HL-60 (cell line): ENCODE measurements at regions not wholly inside any gene's neighbourhood (a gene's known extent, or its start where the extent isn't known, plus 50 kb on each side); places are given as distances from the start of the nearest gene placed in this dataset.

Source experiments
- DNase-seq, 2 experiments: peaks; one replicate each; pipeline ENCODE4 v3.0.0-alpha.2; 2010 to 2020; ENCODE audit warnings: low read depth in 1 of 2, low spot score in 1 of 2
- H3K27ac ChIP-seq: fragments of 250-450 bp; sonication (Bioruptor Pico); replicated peaks from 2 replicates; pipeline ENCODE4 v1.5.1; 2020; ENCODE audit warnings: mild to moderate bottlenecking, moderate library complexity
- H3K27me3 ChIP-seq: fragments of 250-450 bp; sonication (Bioruptor Pico); 2 replicates; pipeline ENCODE4 v1.5.1; 2021; ENCODE audit warnings: mild to moderate bottlenecking, moderate library complexity; ENCODE audit not compliant: insufficient read depth, poor library complexity, severe bottlenecking
- H3K4me3 ChIP-seq: replicated peaks from 2 replicates; pipeline ENCODE4 v1.5.1; 2011; ENCODE audit warnings: mild to moderate bottlenecking, control low read depth, low read length; ENCODE audit not compliant: insufficient read depth
- GABPA ChIP-seq: IDR thresholded peaks from 2 replicates; pipeline ENCODE4 v1.6.1; 2012; ENCODE audit warnings: low read depth
- POLR2AphosphoS5 ChIP-seq: IDR thresholded peaks from 2 replicates; pipeline ENCODE4 v1.6.1; 2012; ENCODE audit warnings: low read depth
- SPI1 ChIP-seq: IDR thresholded peaks from 2 replicates; pipeline ENCODE4 v1.6.1; 2012; ENCODE audit warnings: low read depth, mild to moderate bottlenecking, borderline replicate concordance
- TF ChIP-seq, protein P1 (sequence below): IDR thresholded peaks from 2 replicates; pipeline ENCODE4 v1.6.1; 2012; ENCODE audit warnings: low read depth; ENCODE audit not compliant: insufficient replicate concordance
- TF ChIP-seq, protein P2 (sequence below): IDR thresholded peaks from one replicate; pipeline ENCODE4 v1.5.1; 2011; ENCODE audit warnings: low read length, control low read depth, inconsistent platforms; ENCODE audit not compliant: insufficient read depth

- no peak for DNase-seq
- TF ChIP-seq, protein P1, sequence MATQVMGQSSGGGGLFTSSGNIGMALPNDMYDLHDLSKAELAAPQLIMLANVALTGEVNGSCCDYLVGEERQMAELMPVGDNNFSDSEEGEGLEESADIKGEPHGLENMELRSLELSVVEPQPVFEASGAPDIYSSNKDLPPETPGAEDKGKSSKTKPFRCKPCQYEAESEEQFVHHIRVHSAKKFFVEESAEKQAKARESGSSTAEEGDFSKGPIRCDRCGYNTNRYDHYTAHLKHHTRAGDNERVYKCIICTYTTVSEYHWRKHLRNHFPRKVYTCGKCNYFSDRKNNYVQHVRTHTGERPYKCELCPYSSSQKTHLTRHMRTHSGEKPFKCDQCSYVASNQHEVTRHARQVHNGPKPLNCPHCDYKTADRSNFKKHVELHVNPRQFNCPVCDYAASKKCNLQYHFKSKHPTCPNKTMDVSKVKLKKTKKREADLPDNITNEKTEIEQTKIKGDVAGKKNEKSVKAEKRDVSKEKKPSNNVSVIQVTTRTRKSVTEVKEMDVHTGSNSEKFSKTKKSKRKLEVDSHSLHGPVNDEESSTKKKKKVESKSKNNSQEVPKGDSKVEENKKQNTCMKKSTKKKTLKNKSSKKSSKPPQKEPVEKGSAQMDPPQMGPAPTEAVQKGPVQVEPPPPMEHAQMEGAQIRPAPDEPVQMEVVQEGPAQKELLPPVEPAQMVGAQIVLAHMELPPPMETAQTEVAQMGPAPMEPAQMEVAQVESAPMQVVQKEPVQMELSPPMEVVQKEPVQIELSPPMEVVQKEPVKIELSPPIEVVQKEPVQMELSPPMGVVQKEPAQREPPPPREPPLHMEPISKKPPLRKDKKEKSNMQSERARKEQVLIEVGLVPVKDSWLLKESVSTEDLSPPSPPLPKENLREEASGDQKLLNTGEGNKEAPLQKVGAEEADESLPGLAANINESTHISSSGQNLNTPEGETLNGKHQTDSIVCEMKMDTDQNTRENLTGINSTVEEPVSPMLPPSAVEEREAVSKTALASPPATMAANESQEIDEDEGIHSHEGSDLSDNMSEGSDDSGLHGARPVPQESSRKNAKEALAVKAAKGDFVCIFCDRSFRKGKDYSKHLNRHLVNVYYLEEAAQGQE: no peak
- TF ChIP-seq POLR2AphosphoS5 (no peak), GABPA (no peak), SPI1 (no peak)
- TF ChIP-seq, protein P2, sequence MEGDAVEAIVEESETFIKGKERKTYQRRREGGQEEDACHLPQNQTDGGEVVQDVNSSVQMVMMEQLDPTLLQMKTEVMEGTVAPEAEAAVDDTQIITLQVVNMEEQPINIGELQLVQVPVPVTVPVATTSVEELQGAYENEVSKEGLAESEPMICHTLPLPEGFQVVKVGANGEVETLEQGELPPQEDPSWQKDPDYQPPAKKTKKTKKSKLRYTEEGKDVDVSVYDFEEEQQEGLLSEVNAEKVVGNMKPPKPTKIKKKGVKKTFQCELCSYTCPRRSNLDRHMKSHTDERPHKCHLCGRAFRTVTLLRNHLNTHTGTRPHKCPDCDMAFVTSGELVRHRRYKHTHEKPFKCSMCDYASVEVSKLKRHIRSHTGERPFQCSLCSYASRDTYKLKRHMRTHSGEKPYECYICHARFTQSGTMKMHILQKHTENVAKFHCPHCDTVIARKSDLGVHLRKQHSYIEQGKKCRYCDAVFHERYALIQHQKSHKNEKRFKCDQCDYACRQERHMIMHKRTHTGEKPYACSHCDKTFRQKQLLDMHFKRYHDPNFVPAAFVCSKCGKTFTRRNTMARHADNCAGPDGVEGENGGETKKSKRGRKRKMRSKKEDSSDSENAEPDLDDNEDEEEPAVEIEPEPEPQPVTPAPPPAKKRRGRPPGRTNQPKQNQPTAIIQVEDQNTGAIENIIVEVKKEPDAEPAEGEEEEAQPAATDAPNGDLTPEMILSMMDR: no peak
- H3K4me3 ChIP-seq: no peak overlapping the region
- no peaks in the 10 kb centered on the region for H3K27me3 ChIP-seq
- no peak overlapping the region for H3K27ac ChIP-seq
These were observed 161.2 kb upstream of the SPEF2 start for GRCh38 chr5:35456506-35456905.

- Histone ChIP-seq H3K27ac (no peak overlapping the region), H3K27me3 (no peaks in the 10 kb centered on the region), H3K4me3 (no peak overlapping the region)
- no peak for DNase-seq
- TF ChIP-seq POLR2AphosphoS5: no peak
- TF ChIP-seq, protein P1: no peak
- TF ChIP-seq, protein P2: no peak
- no peak for TF ChIP-seq SPI1
- no peak for TF ChIP-seq GABPA
These were observed 163.6 kb upstream of the SPEF2 start for GRCh38 chr5:35454011-35454525.

DNA sequence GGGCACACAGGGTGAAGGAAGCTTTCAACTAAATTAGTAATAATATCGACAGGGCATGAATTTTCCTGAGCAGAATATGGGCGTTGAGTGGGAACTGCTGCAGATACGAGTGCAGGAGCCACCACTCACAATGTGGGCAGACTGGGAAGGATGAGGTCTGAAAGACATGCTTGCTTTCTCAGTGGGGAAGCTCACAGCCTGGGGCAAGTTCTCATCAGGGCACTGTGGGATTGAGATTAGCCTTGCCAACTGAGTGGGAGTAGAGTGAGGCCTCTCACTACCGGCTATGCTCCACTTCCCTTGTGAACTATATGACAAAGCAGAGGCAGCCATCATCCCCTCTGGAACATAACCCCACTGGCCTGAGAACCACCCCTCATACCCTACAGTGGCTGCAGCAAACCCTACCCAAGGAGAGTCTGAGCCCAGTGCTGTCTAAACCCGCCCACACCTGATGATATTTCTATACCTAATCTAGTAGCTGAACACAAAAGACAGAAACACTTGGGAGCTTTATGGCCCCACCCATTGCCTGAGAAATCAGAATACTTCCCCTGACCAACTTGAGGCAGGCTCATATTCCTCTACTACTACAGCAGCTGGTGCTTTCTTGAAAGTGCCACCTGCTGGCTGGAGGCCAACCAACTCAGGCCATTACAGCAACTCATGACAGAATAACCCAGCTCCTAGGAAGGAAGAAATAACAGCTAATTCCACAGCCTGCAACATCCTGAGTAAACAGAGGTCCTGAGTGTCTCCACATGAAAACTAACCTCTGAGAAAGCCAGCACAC, 173.7 kb upstream of the SPEF2 start:
- Histone ChIP-seq H3K27ac (no peak overlapping the region), H3K4me3 (no peak overlapping the region), H3K27me3 (no peaks in the 10 kb centered on the region)
- peak in 1 of 2 experiments; percentile 14 for DNase-seq
- TF ChIP-seq, protein P1: no peak
- TF ChIP-seq POLR2AphosphoS5: no peak
- TF ChIP-seq, protein P2: no peak
- TF ChIP-seq GABPA: no peak
- TF ChIP-seq SPI1: no peak
